Epithelial cell of prostate (primary cell): ENCODE measurements at regions not wholly inside any gene's neighbourhood (a gene's known extent, or its start where the extent isn't known, plus 50 kb on each side); places are given as distances from the start of the nearest gene placed in this dataset.
"Not testable (repeated sequence)": the region's sequence is repeated elsewhere in the genome, so short reads cannot be mapped to it uniquely, and the experiment has no call there.

Experiments
- DNase-seq: peaks from one replicate; pipeline ENCODE4 v3.0.0-alpha.2; 2011; ENCODE audit warnings: low read depth, low spot score
- H3K27ac ChIP-seq: fragments of 450-650 bp; 2 replicates; pipeline ENCODE4 v1.5.1; 2017; ENCODE audit warnings: mild to moderate bottlenecking

DNA sequence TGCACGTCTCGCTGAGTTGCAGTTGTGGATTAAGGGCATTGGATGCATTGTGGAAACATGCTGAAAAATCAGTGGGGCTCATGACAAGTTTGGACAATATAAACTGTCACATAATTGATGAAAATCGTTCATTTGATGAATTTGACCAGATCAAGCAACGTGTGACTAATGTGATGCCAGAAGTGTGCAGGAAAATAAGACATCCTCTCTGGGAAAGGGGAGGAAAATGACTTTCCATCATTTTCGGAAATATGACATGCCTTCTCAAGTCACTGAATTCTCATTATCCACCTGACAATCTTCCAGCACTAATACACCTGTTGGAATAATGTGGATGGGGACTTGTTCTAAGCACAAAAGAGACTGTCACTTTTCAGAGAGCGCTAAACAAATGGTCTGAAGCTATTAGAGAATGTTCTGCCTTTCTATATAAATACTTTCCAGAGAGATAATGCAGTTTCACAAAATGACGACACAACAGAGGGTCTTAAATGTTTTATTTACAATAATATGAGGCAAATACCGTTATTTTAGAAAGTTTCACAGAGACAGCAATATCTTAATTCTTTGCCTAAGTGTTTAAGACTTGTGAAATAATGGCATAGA is 1741.9 kb upstream of the RAG2 start:
- DNase-seq: no peak
- H3K27ac ChIP-seq: no peak overlapping the region

DNA sequence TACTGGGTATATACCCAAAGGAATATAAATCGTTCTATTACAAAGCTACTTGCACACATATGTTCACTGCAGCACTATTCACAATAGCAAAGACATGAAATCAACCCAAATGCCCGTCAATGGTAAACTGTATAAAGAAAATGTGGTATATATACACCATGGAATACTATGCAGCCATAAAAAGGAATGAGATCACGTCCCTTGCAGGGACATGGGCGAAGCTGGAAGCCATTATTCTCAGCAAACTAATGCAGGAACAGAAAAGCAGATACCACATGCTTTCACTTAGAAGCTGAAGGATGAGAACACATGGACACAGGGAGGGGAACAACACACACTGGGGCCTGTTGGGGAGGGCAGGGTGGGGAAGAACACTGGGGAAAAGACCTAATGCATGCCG is 1740.0 kb upstream of the RAG2 start:
- DNase-seq, H3K27ac ChIP-seq: not testable (repeated sequence)

DNA sequence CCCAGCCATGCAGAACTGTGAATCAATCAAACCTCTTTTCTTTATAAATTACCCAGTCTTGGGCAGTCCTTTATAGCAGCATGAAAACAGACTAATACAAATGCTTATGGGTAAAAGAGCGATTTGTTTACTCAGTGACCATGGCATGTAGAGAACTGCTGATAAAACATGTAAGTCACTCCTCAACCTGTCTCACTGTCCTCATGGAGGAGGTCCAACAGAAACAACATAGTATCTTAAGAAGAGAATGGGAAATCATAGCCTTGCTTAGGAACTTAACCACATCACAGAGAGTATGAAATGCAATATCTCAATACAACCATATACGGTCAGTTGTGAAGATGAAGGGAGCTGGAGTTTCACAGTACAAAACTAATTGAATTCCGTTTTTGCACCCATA is 1734.0 kb upstream of the RAG2 start:
- no peak overlapping the region for H3K27ac ChIP-seq
- no peak for DNase-seq

DNA sequence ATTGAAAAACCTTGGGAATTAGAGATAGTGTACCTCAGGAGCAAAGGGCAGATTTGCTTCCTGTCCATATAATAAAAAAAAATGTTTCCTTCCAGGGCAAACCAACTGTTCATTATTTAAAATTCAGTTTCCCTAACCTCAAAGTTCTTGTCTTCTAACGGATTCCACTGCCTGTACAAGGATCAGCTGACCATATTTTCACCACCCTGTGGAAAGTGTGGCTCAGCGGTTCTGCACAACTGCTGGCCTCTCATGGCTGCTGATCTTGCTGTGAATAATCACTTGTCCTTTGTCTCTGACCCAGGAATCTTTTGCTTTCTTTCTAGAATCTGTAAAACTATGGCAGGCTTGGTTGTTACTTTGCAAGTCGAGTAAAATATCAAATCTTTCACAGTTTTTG is 1732.5 kb upstream of the RAG2 start:
- no peak overlapping the region for H3K27ac ChIP-seq
- DNase-seq: no peak

DNA sequence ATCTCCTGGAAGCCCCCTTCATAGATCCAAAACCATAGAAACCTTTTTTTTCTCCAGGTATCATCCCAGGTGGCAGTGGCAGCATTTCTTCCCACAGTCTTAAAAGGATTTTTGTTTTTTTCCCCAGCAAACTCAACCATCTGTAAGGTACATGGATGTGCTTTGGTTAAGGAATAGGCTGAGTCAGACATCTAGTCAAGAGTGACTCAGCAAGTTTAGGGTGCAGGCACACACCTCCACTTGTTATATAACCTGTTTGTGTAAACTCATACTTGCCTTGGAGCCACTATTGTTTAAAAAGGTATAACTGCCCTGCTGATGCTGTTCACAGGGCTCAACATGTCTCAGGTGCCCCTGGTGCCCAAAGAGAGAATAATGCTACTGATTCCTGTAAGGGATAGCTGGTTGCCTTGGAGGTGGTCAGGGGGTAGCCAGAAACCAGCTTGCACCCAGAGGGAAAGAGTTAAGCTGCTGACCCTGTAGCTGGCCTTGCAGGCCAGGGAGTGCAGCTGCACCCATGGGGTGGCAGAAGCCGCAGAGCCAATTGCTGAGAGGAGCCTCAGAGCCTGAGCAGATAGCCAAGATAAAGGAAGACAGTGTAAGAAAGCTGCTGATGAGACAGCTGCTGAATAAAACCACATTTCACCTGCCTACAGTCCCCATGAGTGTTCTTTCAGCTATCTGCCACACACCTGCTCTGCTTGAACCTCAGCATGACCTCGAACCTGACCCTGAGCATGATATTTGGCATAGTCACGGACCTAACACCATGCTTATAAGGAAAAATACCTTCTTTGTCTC is 1726.1 kb upstream of the RAG2 start:
- H3K27ac ChIP-seq: no peak overlapping the region
- no peak for DNase-seq

DNA sequence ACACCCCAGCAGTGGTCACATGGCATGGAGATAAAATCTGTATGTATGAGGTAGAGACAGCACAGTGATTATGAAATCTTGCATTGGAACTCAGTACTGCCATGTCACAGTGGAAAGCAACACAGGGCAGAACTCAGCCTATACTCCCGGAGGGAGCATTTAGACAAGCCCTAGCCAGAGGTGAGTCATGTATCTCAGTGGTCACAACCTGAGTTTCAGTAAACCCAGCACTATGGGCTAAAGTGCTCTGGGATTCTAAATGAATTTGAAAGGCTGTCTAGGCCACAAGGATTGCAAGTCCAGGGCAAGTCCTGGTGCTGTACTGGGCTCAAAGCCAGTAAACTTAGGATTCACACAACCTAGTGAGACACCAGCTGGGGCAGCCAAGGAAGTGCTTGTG is 1717.1 kb upstream of the RAG2 start:
- DNase-seq: no peak
- H3K27ac ChIP-seq: no peak overlapping the region

DNA sequence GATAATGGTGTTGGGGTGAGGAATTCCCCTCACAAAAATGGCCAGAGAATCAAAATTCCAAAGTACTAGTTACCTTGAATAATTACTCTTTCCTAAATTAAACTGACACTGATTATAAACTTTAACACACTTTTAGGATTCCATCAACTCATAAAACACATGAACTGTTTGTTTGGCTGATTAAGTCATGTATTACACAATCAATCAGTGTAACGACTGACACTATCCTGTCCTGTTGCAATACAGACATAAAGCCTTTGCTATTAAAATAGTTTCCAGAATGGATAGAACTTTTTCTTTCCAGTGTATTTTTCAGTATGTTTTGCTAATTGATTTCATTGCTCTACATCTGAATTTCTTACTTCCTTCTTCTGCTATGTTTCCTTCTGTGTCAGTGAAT is 1709.4 kb upstream of the RAG2 start:
- DNase-seq: no peak
- no peak overlapping the region for H3K27ac ChIP-seq

DNA sequence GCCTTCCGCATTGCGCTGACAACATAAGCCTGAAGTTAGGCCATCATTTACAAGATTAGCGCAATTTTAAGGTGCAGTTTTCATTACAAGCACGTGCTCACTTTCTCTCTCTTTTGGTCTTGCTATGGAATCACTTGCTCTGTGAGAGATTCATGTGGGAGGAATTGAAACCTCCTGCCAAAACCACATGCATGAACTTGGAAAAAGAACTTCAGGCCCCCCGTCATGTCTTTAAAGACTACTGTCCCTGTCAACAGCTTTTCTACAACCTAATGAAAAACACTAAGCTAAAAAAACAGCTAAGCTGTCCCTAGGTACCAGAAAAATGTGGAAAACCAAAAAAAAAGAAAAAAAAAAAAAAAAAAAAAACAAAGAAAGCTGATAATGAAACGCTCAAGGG is 1707.6 kb upstream of the RAG2 start:
- DNase-seq: no peak
- H3K27ac ChIP-seq: no peak overlapping the region

DNA sequence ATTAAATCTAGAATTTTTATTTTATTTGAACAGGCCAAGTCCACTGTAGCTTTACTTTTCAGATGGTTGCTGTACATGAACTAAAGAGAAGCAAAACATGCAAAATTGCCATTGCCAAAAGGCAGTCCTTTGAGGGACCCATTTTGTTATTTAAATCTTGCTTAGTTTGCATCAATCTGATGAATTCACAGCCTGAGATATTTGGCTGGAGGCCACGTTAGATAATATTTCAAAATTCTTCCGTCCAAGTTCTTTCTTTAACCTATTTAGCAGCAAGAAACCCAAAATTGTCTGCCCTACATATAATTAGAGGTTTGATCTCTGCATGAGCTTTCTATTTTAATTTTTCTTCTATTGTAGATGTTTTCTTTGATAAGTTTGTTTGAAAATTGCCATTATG is 1706.9 kb upstream of the RAG2 start:
- H3K27ac ChIP-seq: no peak overlapping the region
- no peak for DNase-seq

DNA sequence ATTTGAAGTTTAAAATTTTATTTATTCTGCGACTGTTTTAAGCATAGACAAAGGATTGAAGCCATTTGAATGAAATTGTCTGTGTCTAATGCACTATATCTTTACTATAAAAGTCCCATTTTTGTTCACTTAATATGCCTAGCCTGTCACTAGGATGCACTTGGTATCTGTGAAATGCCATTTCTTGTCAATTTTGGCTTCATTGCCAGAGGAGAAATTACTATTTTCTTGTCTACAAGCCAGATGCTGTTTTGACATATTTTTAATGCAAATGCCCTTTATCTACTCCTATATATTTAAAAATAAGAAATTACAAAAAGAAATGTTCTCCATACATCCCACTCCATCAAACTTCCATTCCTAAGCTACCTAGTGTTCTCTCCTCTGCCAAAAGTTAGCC is 1704.5 kb upstream of the RAG2 start:
- no peak overlapping the region for H3K27ac ChIP-seq
- no peak for DNase-seq

DNA sequence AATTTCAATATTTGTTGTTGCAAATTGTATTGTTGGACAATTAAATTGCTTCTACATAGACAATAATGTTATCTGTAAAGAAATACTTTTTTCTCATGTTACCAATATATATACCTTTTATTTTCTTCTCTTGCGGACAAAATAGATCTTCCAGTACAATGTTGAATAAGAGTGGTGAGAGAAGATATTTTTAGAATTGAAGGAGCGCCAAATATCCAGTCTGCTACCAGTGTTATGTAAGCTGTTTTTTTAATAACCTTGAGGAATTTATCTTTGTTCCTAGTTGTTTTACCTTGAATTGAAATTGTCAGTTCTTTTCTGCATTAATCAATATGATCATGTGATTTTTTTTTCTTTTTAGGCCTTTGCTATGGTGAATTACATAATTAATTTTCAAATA is 1702.5 kb upstream of the RAG2 start:
- DNase-seq: no peak
- no peak overlapping the region for H3K27ac ChIP-seq

DNA sequence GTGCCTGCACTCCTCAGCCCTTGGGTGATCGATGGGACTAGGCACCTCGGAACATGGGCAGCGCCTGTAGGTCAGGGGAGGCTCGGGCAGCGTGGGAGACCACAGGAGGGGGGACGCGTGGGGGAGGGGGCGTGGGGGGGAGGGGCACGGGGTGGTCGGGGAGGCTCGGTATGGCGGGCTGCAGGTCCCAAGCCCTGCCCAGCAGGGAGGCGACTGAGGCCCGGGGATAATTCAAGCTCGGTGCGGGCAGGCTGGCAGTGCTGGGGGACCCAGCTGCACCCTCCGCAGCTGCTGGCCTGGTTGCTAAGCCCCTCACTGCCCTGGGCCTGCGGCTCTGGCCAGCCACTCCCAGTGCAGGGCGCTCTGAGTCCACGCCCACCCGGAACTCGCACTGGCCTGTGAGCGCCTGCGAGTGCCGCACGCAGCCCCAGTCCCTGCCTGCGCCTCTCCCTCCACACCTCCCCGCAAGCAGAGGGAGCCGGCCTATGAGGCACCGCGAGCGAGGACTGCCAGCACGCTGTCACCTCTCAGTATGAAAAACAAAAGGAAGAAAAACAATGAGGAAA is 1698.3 kb upstream of the RAG2 start:
- DNase-seq: no peak
- H3K27ac ChIP-seq: no peak overlapping the region

DNA sequence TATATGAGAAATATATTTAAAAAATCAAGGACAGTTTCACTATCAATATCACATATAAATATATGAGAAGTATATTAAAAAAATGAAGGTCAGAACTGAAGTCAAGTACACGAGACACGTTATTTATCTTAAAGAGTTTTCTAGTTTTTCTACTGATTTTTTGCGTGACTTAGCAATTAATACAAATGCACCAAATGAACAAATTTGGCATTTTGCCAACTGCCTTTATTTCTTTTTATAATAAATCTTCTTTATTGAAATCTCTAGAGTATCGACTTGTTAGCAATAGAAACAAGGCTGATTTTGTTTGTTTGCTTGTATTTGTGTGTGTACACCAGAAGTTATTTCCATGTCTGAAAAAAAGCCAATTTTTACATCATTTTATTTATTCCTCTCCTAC is 1684.7 kb upstream of the RAG2 start:
- H3K27ac ChIP-seq: no peak overlapping the region
- DNase-seq: no peak

DNA sequence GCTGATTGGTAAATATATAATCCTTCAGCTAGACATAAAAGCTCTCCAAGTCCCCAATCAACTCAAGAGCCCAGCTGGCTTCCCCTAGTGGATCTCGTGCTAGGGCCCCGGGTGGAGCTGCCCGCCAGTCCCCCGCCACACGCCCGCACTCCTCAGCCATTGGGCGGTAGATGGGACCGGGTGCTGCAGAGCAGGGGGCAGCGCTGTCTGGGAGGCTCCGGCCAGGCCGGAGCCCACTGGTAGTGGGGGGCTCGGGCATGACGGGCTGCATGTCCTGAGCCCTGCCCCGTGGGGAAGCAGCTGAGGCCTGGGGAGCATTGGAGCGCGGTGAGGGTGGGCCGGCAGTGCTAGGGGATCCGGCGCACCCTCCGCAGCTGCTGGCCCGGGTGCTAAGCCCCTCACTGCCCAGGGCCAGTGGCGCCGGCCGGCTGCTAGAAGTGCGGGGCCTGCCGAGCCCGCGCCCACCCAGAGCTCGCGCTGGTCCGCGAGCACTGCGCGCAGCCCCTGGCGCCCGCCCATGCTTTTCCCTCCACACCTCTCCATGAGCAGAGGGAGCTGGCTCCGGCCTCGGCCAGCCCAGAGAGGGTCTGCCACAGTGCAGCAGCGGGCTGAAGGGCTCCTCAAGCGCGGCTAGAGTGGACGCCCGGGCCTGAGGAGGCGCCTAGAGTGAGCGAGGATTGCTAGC is 1680.6 kb upstream of the RAG2 start:
- no peak overlapping the region for H3K27ac ChIP-seq
- DNase-seq: no peak

DNA sequence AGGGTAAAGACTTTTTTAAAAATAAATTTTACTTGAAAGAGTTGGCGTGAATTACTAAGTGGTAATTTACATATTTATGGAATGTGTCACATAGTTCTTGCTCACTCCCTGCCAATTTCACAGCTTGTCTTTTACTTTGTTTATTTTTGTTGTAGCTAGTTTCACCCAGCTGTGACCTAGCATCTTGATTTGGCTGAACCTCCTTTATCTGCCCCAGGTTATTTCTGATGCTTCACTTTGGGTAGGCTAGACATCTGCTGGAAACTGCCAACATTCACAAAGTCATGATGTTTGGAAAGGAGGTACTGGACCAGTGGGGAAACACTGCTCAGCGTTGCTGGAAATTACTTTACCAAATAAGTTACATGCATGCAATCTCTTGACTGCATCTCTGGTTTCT is 1676.0 kb upstream of the RAG2 start:
- no peak for DNase-seq
- H3K27ac ChIP-seq: no peak overlapping the region

DNA sequence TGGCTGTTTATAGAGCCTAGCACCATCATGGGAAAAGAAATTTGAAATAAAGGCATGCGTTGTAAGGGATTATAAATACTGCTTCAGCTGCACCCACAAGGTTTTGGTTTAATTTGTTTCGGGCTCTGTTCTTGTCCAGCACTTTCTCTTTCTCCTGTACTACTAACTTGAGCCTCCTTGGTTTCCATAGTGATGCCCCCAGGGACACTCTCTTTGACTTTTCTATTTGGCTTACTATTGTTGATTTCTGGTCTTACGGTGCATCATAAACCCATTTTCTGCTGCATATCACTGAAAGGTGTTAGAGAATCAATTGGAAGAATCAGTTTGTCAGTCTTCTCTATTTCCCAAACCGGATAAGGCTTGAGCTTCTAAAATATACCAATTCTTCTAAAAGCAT is 1674.3 kb upstream of the RAG2 start:
- no peak for DNase-seq
- H3K27ac ChIP-seq: no peak overlapping the region

DNA sequence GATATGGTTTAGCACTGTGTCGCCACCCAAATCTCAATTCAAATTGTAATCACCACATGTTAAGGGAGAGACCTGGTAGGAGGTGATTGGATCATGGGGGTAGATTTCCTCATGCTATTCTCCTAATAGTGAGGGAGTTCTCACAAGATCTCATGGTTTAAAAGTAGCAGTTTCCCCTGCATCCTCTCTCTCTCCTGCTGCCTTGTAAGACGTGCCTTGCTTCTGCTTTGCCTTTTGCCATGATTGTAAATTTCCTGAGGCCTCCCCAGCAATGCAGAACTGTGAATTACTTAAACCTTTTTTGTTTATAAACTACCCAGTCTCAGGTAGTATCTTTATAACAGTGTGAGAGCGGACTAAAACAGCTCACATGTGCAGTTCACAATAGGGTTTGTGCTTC is 1668.7 kb upstream of the RAG2 start:
- H3K27ac ChIP-seq: no peak overlapping the region
- DNase-seq: no peak

DNA sequence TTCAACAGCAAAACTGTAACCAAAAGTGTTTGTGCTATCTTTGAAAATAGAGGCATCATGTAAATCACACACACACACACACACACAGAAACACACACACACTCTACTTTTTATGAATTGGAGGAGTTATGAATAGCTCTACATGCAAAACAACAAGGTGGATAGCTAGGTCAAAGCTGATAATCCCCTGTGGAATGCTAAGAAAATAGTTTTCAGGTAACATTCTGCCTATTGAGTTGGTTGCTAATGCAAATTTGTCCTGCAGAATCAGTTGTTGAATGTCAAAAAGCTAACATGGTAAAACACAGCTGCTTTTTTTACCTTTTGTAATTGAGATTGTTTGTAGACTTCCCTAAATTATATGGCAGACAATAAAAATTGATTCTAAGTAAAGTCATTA is 1658.4 kb upstream of the RAG2 start:
- DNase-seq: no peak

DNA sequence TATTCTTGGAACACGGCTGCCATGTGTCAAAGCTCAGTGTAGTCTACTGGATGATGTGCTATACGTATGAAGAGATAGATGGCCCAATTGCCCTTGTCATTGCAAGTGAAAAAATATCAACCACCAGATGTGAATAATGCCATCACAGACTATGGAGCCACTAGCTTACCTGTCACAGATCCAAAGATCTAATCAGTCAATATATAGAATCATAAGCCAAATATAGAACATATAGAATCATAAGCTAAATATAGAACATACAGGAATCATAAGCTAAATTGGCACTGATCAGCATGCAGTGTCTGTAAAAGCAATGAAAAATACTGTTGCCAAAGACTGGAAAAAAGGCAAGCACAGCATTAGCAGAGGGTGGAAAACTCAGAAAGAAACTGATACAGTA is 1656.9 kb upstream of the RAG2 start:
- no peak overlapping the region for H3K27ac ChIP-seq
- DNase-seq: no peak

More for the DNA sequence above, 1658.4 kb upstream of the RAG2 start:
- no peak overlapping the region for H3K27ac ChIP-seq

DNA sequence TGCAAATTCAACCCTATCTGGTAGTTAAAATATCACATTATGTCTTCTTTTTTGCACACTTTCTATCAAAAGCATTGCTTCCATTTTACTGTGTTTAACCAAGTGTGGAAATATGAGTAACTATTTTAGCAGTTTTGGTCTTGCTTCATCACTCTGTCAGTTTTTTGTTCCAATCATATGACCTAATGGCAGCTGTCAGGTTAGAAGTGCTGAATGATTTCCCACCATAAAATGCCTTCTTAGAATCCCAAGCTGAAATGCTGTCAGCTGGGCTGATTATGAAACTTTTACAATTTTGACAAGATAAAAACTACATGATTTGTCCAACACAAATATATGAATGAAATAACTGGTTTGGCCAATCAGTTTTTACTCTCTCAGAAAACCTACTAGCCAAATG is 1654.6 kb upstream of the RAG2 start:
- H3K27ac ChIP-seq: no peak overlapping the region
- DNase-seq: no peak

DNA sequence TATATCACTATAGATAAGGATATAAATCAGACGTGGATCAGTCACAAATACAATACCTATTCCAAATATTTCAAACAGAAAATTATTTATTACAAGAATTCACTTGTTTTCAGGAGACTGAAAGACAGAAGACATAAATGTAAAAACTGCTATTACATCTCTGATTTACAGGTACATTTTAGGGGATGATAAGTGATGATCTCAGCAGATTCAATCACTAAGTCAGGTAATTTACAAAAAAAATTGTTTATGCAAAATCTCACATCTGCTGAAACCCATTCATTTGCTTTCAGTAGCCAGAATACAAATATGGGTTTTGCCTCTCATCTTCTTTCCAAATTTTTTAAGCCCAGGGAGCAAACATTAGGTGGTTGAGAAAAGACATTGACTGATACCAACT is 1648.4 kb upstream of the RAG2 start:
- no peak for DNase-seq
- H3K27ac ChIP-seq: no peak overlapping the region
